ENCODE measurements at regions not wholly inside any gene's neighbourhood (a gene's known extent, or its start where the extent isn't known, plus 50 kb on each side); places are given as distances from the start of the nearest gene placed in this dataset.
A peak's percentile ranks its signal among the peaks of the same experiment; 100 is the strongest.

DNA sequence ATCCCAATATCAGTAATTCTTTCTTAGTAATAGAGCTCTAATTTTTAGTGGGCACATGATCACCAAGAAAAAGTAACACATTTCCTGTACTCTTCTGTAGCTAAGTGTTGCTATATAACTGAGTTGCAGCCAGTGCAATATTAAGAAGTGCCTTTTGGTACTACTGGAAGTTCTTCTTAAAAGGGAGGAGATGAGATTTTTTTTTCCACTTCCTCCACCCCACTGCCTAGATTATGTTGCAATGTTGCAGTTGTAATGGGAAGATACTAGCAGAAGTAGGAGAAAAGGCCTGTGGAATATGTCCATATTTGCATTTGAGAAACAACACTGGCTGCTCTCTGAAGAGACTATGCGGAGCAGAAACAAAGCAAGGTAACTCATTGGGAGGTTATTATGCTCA lies 280.6 kb upstream of the ANO5 start:
- TF ChIP-seq, protein P1, sequence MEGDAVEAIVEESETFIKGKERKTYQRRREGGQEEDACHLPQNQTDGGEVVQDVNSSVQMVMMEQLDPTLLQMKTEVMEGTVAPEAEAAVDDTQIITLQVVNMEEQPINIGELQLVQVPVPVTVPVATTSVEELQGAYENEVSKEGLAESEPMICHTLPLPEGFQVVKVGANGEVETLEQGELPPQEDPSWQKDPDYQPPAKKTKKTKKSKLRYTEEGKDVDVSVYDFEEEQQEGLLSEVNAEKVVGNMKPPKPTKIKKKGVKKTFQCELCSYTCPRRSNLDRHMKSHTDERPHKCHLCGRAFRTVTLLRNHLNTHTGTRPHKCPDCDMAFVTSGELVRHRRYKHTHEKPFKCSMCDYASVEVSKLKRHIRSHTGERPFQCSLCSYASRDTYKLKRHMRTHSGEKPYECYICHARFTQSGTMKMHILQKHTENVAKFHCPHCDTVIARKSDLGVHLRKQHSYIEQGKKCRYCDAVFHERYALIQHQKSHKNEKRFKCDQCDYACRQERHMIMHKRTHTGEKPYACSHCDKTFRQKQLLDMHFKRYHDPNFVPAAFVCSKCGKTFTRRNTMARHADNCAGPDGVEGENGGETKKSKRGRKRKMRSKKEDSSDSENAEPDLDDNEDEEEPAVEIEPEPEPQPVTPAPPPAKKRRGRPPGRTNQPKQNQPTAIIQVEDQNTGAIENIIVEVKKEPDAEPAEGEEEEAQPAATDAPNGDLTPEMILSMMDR (IDR thresholded peaks at IDR 0.05): no peak
- TF ChIP-seq POLR2A (IDR thresholded peaks at IDR 0.05): no peak
- peak in 1 of 2 donors; percentile 42 for TF ChIP-seq EP300 (IDR thresholded peaks at IDR 0.05)

Measured in tibial nerve (tissue), 4 donors.